IMR-90 (cell line): ENCODE measurements at regions not wholly inside any gene's neighbourhood (a gene's known extent, or its start where the extent isn't known, plus 50 kb on each side); places are given as distances from the start of the nearest gene placed in this dataset.

Source experiments
- ATAC-seq: fragments of 200-7000 bp; cut with Tn5 transposase; 2 replicates; pipeline ENCODE4 v1.9.1; 2020; ENCODE audit warnings: low read depth, mild to moderate bottlenecking, moderate library complexity
- BruUV-seq: library from RNA; stranded (reverse); fragments of 400-500 nt; replicated peaks from 2 replicates; lab custom pipeline; 2021; lab: Mats Ljungman, UMichigan
- CTCF ChIA-PET: fragments of 300-600 bp; formaldehyde crosslinking; extraction: SDS; loops from one replicate; lab custom pipeline; 2021; ENCODE audit warnings: antibody characterized with exemption; lab: Yijun Ruan, JAX
- POLR2A ChIA-PET: fragments of 300-600 bp; sonication (Branson Sonifier 250); formaldehyde crosslinking; loops from one replicate; lab custom pipeline; 2022; ENCODE audit warnings: antibody characterized with exemption; ENCODE audit not compliant: unreplicated experiment; lab: Charles Lee
- DNase-seq: peaks from one replicate; pipeline ENCODE4 v3.0.0; 2013
- H2AFZ ChIP-seq: replicated peaks from 2 replicates; pipeline ENCODE3; 2013; ENCODE audit warnings: low read length, mild to moderate bottlenecking; ENCODE audit not compliant: poor library complexity
- H2AK5ac ChIP-seq: 2 replicates; pipeline ENCODE4 v1.6.1; 2013; ENCODE audit warnings: low read depth, low read length, inconsistent platforms
- H2AK9ac ChIP-seq: replicated peaks from 2 replicates; pipeline ENCODE3; 2013; ENCODE audit warnings: mild to moderate bottlenecking, low read depth, low read length, moderate library complexity; ENCODE audit not compliant: poor library complexity
- H2BK120ac ChIP-seq: 2 replicates; pipeline ENCODE4 v1.6.1; 2013; ENCODE audit warnings: low read depth, low read length, inconsistent platforms
- H2BK15ac ChIP-seq: 3 replicates; pipeline ENCODE4 v1.6.1; 2013; ENCODE audit warnings: low read depth, low read length, inconsistent platforms
- H2BK20ac ChIP-seq: 2 replicates; pipeline ENCODE4 v1.6.1; 2013; ENCODE audit warnings: low read depth, mild to moderate bottlenecking, inconsistent platforms, low read length, moderate library complexity
- H2BK5ac ChIP-seq: 2 replicates; pipeline ENCODE4 v1.6.1; 2013; ENCODE audit warnings: mild to moderate bottlenecking, low read depth, low read length, inconsistent platforms; ENCODE audit not compliant: poor library complexity, severe bottlenecking
- H3K14ac ChIP-seq: replicated peaks from 2 replicates; pipeline ENCODE4 v1.6.1; 2013; ENCODE audit warnings: low read depth, low read length, inconsistent platforms
- H3K18ac ChIP-seq: 2 replicates; pipeline ENCODE4 v1.6.1; 2013; ENCODE audit warnings: low read depth, low read length, control low read depth
- H3K23ac ChIP-seq: 2 replicates; pipeline ENCODE4 v1.6.1; 2013; ENCODE audit warnings: low read depth, low read length, inconsistent platforms
- H3K27ac ChIP-seq: 2 replicates; pipeline ENCODE4 v1.5.1; 2013; ENCODE audit warnings: mild to moderate bottlenecking, control low read depth, low read length; ENCODE audit not compliant: insufficient read depth
- H3K27me3 ChIP-seq: 2 replicates; pipeline ENCODE4 v1.6.1; 2013; ENCODE audit warnings: low read length; ENCODE audit not compliant: control insufficient read depth, insufficient read depth
- H3K36me3 ChIP-seq: 2 replicates; pipeline ENCODE4 v1.6.1; 2013; ENCODE audit warnings: low read length, mixed read lengths; ENCODE audit not compliant: control insufficient read depth, insufficient read depth
- H3K4ac ChIP-seq: 2 replicates; pipeline ENCODE4 v1.6.1; 2013; ENCODE audit warnings: low read depth, low read length, inconsistent platforms
- H3K4me1 ChIP-seq: 2 replicates; pipeline ENCODE4 v1.6.1; 2013; ENCODE audit warnings: low read length, mixed read lengths; ENCODE audit not compliant: control insufficient read depth, insufficient read depth
- H3K4me2 ChIP-seq: 2 replicates; pipeline ENCODE4 v1.6.1; 2013; ENCODE audit warnings: low read depth, mild to moderate bottlenecking, control low read depth, low read length, moderate library complexity
- H3K4me3 ChIP-seq: 2 replicates; pipeline ENCODE4 v1.5.1; 2013; ENCODE audit warnings: low read depth, mild to moderate bottlenecking, control low read depth, low read length, moderate library complexity; ENCODE audit not compliant: insufficient read depth
- H3K56ac ChIP-seq: 2 replicates; pipeline ENCODE4 v1.6.1; 2013; ENCODE audit warnings: low read length, inconsistent platforms; ENCODE audit not compliant: insufficient read depth; ENCODE audit errors: extremely low read depth
- H3K79me1 ChIP-seq, 2 experiments: 2 replicates each; pipeline ENCODE4 v1.6.1; 2013; ENCODE audit warnings: low read length in 2 of 2, inconsistent platforms in 1 of 2, low read depth in 1 of 2
- H3K9ac ChIP-seq: 2 replicates; pipeline ENCODE4 v1.6.1; 2013; ENCODE audit warnings: low read depth, low read length, control low read depth
- H3K9me1 ChIP-seq: 2 replicates; pipeline ENCODE4 v1.6.1; 2013; ENCODE audit warnings: low read length, inconsistent platforms; ENCODE audit not compliant: insufficient read depth
- H3K9me3 ChIP-seq: 2 replicates; pipeline ENCODE4 v1.6.1; 2013; ENCODE audit warnings: low read length; ENCODE audit not compliant: control insufficient read depth, insufficient read depth
- H4K20me1 ChIP-seq: 2 replicates; pipeline ENCODE4 v1.6.1; 2013; ENCODE audit warnings: low read length, inconsistent platforms; ENCODE audit not compliant: insufficient read depth
- H4K5ac ChIP-seq: 2 replicates; pipeline ENCODE4 v1.6.1; 2013; ENCODE audit warnings: mild to moderate bottlenecking, low read depth, low read length, control low read depth
- H4K8ac ChIP-seq, 2 experiments: 2 replicates each; pipeline ENCODE4 v1.6.1; 2013; ENCODE audit warnings: low read depth in 2 of 2, low read length in 2 of 2, control low read depth in 1 of 2, inconsistent platforms in 1 of 2
- H4K91ac ChIP-seq: 2 replicates; pipeline ENCODE4 v1.6.1; 2013; ENCODE audit warnings: low read depth, low read length, inconsistent platforms; ENCODE audit not compliant: insufficient read depth
- BHLHE40 ChIP-seq: fragments of 150-350 bp; IDR thresholded peaks from 2 replicates; pipeline ENCODE4 v1.6.1; 2016; ENCODE audit warnings: mild to moderate bottlenecking, low read depth, low read length
- CHD1 ChIP-seq: IDR thresholded peaks from 2 replicates; pipeline ENCODE4 v1.6.1; 2012; ENCODE audit warnings: low read depth, low read length, improper control_type of control experiment
- MAFK ChIP-seq: IDR thresholded peaks from 2 replicates; pipeline ENCODE4 v1.6.1; 2012; ENCODE audit warnings: low read depth, low read length, improper control_type of control experiment
- USF2 ChIP-seq: fragments of 150-350 bp; IDR thresholded peaks from 2 replicates; pipeline ENCODE4 v1.6.1; 2017; ENCODE audit warnings: mild to moderate bottlenecking, antibody characterized with exemption, low read length, low read depth
- WGBS, 2 experiments: methylation state at CpG; one replicate each; pipeline versions ENCODE4 v1.1.5 to v1.1.7; 2013; ENCODE audit warnings: missing lambda C conversion rate in 2 of 2; ENCODE audit not compliant: insufficient read length in 1 of 2; ENCODE audit errors: extremely low coverage in 2 of 2; 5-methylcytosine and 5-hydroxymethylcytosine counted together
- dilution Hi-C: fragments of 300-500 bp; cut with HindIII; formaldehyde crosslinking; loops from one replicate; pipeline ENCODE4 v1.14.3; 2018; ENCODE audit warnings: low sequenced_read_pairs; ENCODE audit not compliant: unreplicated experiment
- in situ Hi-C: fragments of 300-500 bp; cut with MboI; formaldehyde crosslinking; loops from 3 replicates; pipeline ENCODE4 v1.14.3; 2019; ENCODE audit warnings: low sequenced_read_pairs, inconsistent platforms, mixed read lengths
- intact Hi-C: fragments of 100-400 bp; cut with micrococcal nuclease; formaldehyde crosslinking; loops from 2 replicates; pipeline ENCODE4 v1.10.0; 2022

- no peaks in the 10 kb centered on the region for H3K4me1 ChIP-seq
- no peak overlapping the region for H3K14ac ChIP-seq
- H3K18ac ChIP-seq: no peak overlapping the region
- H3K4me2 ChIP-seq: no peak overlapping the region
- H3K56ac ChIP-seq: no peak overlapping the region
- H2AK5ac ChIP-seq: no peak overlapping the region
- CTCF ChIA-PET: no interaction called here
- no peak overlapping the region for H2AFZ ChIP-seq
- no TSS peak for BruUV-seq
- no peak for ATAC-seq
- 67% methylated on average over 3 of the region's 7 CpGs; no CpG with 5 or more reads in 1 of the 2 experiments for WGBS, 2 experiments
- H4K91ac ChIP-seq: no peak overlapping the region
- intact Hi-C loops (no loop called here), dilution Hi-C loops (no loop called here), in situ Hi-C loops (no loop called here)
- peaks cover 34% of the 10 kb centered on the region for H3K9me3 ChIP-seq
- TF ChIP-seq MAFK (0 out of 2 replicates have a peak, but pooled peaks have one; percentile 6), USF2 (no peak), CHD1 (no peak), BHLHE40 (no peak)
- H4K5ac ChIP-seq: no peak overlapping the region
- H3K79me1 ChIP-seq: no peaks in the 10 kb centered on the region
- no peak overlapping the region for H2BK5ac ChIP-seq
- H2BK120ac ChIP-seq: no peak overlapping the region
- no peak overlapping the region for H3K4ac ChIP-seq
- H2BK15ac ChIP-seq: no peak overlapping the region
- H3K23ac ChIP-seq: no peak overlapping the region
- H3K9ac ChIP-seq: no peak overlapping the region
- H2AK9ac ChIP-seq: no peak overlapping the region
- H3K4me3 ChIP-seq: no peak overlapping the region
- H2BK20ac ChIP-seq: no peak overlapping the region
- no peak for DNase-seq
- POLR2A ChIA-PET: no interaction called here
- no peaks in the 10 kb centered on the region for H3K9me1 ChIP-seq
- H3K36me3 ChIP-seq: no peaks in the 10 kb centered on the region
- H4K20me1 ChIP-seq: no peaks in the 10 kb centered on the region
- H4K8ac ChIP-seq: no peak overlapping the region
- no peak overlapping the region for H3K27ac ChIP-seq
- no peaks in the 10 kb centered on the region for H3K27me3 ChIP-seq
These were observed 226.2 kb downstream of the ICE1 start for GRCh38 chr5:5648694-5649093.
